H54 (cell line): ENCODE measurements at regions not wholly inside any gene's neighbourhood (a gene's known extent, or its start where the extent isn't known, plus 50 kb on each side); places are given as distances from the start of the nearest gene placed in this dataset.

Experiments
- DNase-seq: peaks from one replicate; pipeline ENCODE4 v3.0.0; 2011; ENCODE audit warnings: low spot score, mixed read lengths; ENCODE audit not compliant: insufficient read length
- FAIRE-seq: peaks from 3 replicates; lab custom pipeline; 2011; peaks lifted over from hg19 to GRCh38; lab: Jason Lieb, UNC
- POLR2A ChIP-seq: IDR thresholded peaks from 2 replicates; pipeline ENCODE4 v1.6.1; 2011; ENCODE audit warnings: low read depth, mild to moderate bottlenecking, low read length

DNA sequence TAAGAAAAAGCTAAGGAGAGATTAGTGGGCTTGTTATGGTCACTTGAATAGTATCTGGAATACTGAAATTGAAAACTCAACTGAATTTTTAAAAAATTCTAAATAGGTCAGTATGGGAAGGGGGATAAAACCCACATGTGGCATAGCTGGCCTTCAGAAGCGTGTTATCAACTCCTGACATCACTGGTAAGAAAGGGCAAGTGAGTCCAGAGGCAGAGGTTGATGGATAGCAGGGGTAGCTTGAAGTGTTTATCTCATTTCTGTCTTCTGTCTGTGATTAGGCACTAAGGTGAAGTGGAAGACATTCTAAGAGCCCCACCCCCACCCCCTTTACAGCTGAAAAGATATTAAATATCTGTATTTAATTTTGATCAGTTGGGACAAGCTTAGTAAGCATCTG is 261.4 kb upstream of the TMTC1 start:
- DNase-seq, result no peak
- no peak for TF ChIP-seq POLR2A
- no peak for FAIRE-seq

DNA sequence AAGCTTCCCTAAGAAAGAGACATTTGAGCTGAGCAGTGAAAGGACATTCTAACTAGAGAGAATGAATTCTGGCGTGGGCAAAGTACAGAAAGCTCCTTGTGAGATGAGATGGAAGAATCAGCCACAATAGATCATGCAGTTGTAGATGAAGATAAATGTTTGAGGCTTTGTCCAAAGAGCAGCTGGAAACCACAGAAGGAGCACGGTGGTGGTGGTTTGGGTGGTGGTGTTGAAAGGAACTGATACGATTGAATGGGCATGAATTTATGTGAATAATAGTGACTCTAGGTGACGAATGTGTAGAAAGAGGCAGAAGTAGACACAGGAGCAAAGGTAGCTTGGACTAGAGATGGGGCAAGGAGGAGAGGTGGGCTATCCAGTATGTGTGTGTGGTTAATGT is 260.5 kb upstream of the TMTC1 start:
- DNase-seq, result no peak
- no peak for FAIRE-seq
- no peak for TF ChIP-seq POLR2A

DNA sequence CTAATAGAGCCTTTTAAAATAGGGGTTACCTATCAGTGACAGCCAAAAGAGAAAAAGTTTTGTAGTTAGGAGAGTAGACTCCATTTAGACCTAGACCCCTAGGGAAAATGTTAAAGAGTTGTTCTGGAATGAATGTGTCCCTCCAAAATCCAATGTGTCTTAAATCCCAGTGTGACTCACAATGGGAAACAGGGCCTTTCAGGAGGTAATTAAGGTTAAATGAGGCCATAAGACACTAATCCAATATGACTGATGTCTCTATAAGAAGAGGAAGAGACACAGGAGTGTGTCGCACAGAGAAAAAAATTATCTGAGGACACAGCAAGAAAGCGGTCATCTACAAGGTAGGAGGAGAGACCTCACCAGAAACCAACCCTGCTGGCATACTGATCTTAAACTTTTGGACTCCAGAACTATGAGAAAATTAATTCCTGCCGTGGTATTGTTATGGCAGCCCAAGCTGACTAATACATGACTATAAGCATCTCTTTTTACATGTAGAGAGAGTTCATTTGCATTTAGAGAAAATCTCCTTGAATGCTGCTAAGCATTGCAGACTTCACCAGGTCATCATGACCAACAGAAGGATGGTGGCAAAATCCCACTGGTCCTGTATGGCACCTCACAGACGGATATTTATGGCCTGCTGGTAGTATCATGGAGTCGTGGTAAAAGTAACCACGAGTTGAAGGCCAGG is 259.6 kb upstream of the TMTC1 start:
- FAIRE-seq, result no peak
- no peak for TF ChIP-seq POLR2A

DNA sequence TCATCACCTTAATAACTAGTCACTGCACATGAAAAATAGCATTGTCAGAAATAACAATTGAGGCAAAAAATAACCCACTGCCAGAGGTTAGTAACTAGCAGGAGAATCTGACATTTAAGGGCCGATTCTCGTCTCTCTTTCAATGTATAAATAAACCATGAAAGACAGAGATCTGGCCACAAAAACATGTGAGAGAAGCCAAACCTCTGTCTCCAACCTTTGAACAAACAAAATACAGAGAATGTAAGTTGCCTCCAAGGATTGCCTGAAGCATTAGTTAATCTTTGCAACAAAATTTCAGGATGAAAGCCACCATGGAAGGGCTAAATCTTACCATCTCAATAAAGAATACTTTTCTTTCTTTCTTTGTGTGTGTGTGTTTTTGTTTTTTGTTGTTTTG is 257.4 kb upstream of the TMTC1 start:
- FAIRE-seq, result no peak
- no peak for TF ChIP-seq POLR2A

More for the DNA sequence above, 259.6 kb upstream of the TMTC1 start:
- no peak for DNase-seq

DNA sequence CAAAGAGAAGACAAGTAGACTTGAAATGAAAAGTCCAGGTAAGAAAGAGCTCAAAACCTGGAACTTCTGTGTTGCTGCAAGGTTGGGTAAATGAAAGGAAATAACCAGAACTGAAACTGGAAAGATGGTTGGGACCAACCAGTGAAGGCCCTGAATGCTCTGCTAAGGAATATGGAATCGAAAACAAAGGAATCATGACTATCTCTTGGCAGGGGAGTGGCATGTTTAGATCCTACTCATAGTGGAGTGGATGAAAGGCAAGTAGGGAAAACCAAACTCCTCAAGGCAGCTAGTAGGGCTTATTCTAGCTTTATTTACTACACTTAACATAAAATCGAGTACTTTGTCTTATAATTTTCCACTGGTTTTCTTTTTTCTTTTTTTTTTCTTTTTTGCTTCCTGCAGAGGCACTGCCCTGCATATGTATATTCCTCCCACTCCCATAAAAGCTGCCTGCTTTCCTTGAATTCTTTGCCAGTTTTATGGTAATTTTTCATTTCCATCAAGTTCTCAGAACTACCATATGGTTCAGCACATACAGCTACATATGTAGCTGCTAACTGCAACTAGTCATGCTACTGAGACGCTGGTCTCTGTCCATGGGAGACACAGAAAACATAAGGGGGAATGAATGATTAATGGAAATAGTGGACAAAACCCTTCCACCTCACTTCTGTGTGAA is 247.1 kb upstream of the TMTC1 start:
- no peak for TF ChIP-seq POLR2A
- no peak for FAIRE-seq
- no peak for DNase-seq

More for the DNA sequence above, 257.4 kb upstream of the TMTC1 start:
- no peak for DNase-seq

DNA sequence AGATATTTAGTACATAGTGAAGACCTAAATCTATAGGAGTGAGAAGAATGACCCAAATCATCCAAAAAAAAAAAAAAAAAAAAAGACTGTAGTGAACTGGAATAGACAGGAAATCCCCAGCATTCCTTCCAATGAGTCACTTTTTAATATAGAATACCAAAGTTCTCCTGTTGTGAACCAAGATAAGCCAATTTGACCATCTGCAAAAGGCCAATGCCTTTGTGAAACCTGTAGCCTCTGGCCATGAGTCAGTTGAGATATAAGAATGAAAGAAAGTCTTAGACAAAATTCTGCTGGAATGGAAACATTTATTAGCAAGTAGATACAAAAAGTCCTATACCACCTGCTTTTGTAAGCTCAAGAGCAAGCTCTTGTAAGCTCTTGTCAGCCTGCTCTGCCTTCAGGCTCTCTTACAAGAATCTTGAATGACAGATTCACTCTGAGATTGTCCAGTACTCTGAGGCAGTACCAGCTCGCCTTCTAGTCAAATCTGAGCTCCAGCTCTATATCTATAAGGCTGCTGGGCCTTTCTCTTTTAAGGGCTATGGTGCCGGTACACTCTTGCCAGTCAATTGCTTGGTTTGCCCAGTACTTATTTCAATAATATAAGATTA is 243.0 kb upstream of the TMTC1 start:
- DNase-seq (peak; percentile 23), FAIRE-seq (peak; percentile 91)
- no peak for TF ChIP-seq POLR2A

DNA sequence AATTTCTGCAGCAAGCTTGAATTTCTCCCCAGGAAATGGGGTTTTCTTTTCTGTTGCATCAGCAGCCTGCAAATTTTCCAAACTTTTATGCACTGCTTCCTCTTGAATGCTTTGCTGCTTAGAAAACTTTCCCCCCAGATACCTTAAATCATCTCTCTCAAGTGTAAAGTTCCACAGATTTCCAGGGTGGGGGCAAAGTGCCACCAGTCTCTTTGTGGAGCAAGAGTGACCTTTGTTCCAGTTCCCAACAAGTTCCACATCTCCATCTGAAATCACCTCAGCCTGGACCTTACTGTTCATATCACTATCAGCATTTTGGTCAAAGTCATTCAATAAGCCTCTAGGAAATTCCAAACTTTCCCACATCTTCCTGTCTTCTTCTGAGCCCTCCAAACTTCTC is 241.6 kb upstream of the TMTC1 start:
- DNase-seq, result no peak
- TF ChIP-seq POLR2A, result no peak
- no peak for FAIRE-seq

DNA sequence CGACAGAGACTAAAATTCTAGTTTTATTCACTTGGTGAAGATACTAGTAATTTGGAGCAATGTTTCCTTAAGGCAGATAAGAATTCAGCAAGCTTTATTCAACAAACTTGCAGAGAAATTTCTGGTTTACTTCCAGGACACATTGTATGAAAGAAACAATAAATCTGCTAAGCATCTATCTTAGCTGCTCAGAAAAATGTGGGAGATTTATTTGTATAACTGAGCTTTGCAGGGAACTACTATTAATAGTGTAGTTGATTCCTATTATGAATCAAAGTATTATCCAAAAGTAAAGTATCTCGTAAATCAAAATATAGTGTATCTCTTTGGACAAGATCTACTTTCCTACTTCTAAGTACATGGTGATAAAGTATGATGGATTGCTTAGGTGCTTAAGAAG is 239.4 kb upstream of the TMTC1 start:
- TF ChIP-seq POLR2A, result no peak
- no peak for DNase-seq
- no peak for FAIRE-seq

DNA sequence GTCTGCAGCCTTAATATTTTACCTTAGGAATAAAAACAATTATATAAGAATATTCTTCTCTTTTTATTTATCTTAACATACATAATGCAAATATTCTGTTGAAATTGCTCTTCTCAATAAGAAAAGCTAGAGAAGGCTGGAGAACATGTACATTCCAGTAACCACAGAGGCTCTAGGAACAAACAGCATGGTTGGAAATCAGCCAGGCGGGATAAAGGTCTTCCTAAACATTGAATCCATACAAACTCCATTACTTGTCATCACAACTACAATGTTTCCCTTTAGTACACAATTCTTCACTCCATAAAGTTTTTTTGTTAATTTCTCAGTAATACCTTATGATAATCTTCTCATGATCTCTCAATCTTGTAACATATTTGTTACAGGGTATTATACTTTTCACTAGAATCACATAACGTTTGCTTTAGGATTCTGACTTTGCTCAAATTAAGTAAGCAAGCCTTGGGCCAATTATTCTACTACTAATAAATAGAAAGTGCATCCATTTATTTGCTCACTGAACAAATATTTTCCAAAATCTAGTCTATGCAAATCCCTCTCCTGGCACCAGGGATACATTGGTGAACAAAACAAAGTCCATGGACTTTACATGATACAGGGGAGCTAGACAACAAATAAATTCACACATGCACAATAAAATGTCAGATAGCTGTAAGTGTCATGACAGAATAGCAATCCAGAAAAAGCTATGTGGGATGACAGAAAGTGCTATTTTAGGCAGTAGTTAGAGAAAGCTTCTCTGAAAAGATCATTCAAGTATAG is 237.5 kb upstream of the TMTC1 start:
- no peak for TF ChIP-seq POLR2A
- FAIRE-seq, result no peak
- no peak for DNase-seq

DNA sequence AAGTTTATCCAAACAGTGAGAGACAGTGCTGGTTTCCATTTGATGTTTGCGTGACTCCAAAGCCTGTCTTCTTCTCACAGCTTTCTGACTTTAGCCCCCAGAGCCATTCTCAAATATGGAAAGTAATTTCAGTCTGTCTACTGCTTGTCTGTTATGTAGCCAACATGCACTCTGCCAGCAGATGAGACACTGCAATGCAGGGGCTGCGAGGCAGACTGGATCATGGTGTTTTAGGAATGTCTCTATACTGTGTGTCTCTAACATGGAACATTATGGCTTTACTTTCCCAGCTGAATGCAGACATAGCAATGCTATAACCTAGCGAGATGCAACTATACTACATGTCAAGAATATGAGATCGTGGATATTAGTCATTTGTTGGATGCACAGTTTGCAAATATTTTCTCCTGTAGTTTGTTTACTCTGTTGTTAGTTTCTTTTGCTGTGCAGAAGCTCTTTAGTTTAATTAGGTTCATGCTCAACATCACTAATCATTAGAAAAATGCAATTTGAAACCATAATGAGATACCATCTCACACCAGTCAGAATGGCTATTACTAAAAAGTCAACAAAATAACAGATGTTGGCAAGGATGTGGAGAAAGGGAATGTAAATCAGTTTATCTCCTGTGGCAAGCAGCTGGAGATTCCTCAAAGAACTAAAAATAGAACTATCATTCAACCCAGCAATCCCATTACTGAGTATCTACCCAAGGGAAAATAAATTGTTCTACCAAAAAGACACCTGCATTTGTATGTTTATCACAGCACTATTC is 235.8 kb upstream of the TMTC1 start:
- FAIRE-seq (no peak), DNase-seq (no peak)
- TF ChIP-seq POLR2A, result no peak

DNA sequence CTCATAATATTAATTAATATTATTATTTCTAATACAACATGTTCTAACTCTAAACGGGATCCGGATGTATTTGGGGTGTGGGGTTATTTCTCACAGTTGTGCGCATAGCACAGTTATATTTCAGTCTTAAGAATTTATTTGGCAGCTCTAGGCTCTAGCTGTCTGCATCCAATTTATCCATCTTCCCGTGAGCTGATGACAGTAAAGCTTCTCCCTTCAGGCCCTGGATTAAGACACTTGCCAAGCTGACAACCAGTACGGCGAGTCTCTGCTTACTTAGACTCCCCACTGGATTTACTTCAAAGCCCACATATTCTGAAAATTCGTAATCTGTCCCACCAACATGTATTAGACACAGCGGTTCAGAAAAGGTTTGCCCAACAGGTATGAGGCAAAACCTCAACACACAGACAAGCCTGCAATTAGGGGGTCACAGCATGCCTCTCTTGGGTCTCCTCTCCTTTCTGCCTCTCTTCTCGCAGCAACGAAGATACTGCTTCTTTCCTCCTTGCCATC is 232.9 kb upstream of the TMTC1 start:
- FAIRE-seq (no peak), DNase-seq (no peak)
- no peak for TF ChIP-seq POLR2A

DNA sequence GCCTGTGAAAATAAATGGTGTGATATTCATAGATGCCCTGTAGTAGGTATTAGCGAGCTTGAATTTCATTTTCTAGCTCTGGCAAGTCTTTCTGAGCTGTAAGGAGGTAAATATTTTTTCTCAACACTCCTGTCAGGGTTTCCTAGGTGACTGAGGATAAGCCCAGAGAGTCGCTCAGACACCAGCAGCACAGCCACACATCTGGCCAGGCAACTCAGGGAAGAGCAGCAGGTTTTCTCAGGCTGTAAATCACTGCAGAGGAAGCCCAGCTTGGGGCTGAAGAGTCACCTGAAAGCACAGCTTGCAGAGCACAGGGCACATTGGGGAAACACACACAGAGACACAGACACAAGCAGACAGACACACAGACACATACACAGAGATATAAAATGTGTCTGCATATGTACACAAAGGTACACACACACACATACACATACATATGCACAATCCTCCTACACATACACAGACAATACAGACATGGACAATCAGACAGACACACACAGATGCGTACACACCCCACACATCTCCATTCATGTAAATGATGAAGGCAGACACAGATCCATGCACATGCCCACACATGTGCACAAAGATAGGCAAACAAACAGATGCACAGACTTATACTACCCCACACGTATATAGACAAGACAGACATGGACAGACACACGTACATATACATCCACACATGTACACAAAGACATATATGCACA is 232.0 kb upstream of the TMTC1 start:
- TF ChIP-seq POLR2A, result no peak
- FAIRE-seq (no peak), DNase-seq (no peak)
